PC-3 (cell line): ENCODE measurements at regions not wholly inside any gene's neighbourhood (a gene's known extent, or its start where the extent isn't known, plus 50 kb on each side); places are given as distances from the start of the nearest gene placed in this dataset.
"Not testable (repeated sequence)": the region's sequence is repeated elsewhere in the genome, so short reads cannot be mapped to it uniquely, and the experiment has no call there.

Experiments
- ATAC-seq: fragments of 200-7000 bp; cut with Tn5 transposase; 2 replicates; pipeline ENCODE4 v1.9.1; 2020; ENCODE audit warnings: mild to moderate bottlenecking, moderate library complexity
- BruUV-seq: library from RNA; stranded (reverse); fragments of 400-500 nt; replicated peaks from 2 replicates; lab custom pipeline; 2021; lab: Mats Ljungman, UMichigan
- CTCF ChIA-PET: fragments of 300-600 bp; sonication (Branson Sonifier 250); formaldehyde crosslinking; loops from one replicate; lab custom pipeline; 2022; ENCODE audit warnings: antibody characterized with exemption; lab: Charles Lee
- POLR2A ChIA-PET: fragments of 300-600 bp; sonication (Branson Sonifier 250); formaldehyde crosslinking; loops from one replicate; lab custom pipeline; 2022; ENCODE audit warnings: antibody characterized with exemption; ENCODE audit not compliant: unreplicated experiment; lab: Charles Lee
- DNase-seq: peaks from one replicate; pipeline ENCODE4 v3.0.0-alpha.2; 2015
- H2AFZ ChIP-seq: fragments of 300-600 bp; sonication (generic); 2 replicates; pipeline ENCODE4 v1.6.0; 2016; ENCODE audit warnings: antibody characterized with exemption, low read length
- H3F3A ChIP-seq: fragments of 300-600 bp; sonication (generic); one replicate; pipeline ENCODE4 v1.6.0; 2017; ENCODE audit warnings: antibody characterized with exemption, low read length, control low read depth, mild to moderate bottlenecking; ENCODE audit not compliant: unreplicated experiment
- H3K27ac ChIP-seq: fragments of 300-600 bp; sonication (generic); 2 replicates; pipeline ENCODE4 v1.5.1; 2016; ENCODE audit warnings: mild to moderate bottlenecking, low read length
- H3K27me3 ChIP-seq: fragments of 300-600 bp; sonication (generic); 2 replicates; pipeline ENCODE4 v1.6.1; 2016; ENCODE audit warnings: low read length, mixed read lengths
- H3K36me3 ChIP-seq: fragments of 300-600 bp; sonication (generic); 2 replicates; pipeline ENCODE4 v1.6.1; 2016; ENCODE audit warnings: low read depth, mixed run types, low read length, mixed read lengths
- H3K4me1 ChIP-seq: fragments of 300-600 bp; sonication (generic); 2 replicates; pipeline ENCODE4 v1.5.1; 2016; ENCODE audit warnings: low read length; ENCODE audit not compliant: insufficient read depth
- H3K4me2 ChIP-seq: fragments of 300-600 bp; sonication (generic); 2 replicates; pipeline ENCODE4 v1.6.0; 2016; ENCODE audit warnings: low read length
- H3K4me3 ChIP-seq: fragments of 300-600 bp; sonication (generic); 2 replicates; pipeline ENCODE4 v1.5.1; 2016; ENCODE audit warnings: mild to moderate bottlenecking, low read length, mixed read lengths
- H3K79me2 ChIP-seq: fragments of 300-600 bp; sonication (generic); 2 replicates; pipeline ENCODE4 v1.6.1; 2017; ENCODE audit warnings: low read length, mixed read lengths
- H3K9ac ChIP-seq: fragments of 300-600 bp; sonication (generic); 2 replicates; pipeline ENCODE4 v1.6.0; 2016; ENCODE audit warnings: mild to moderate bottlenecking, low read length
- H3K9me2 ChIP-seq: fragments of 300-600 bp; sonication (generic); replicated peaks from 2 replicates; pipeline ENCODE4 v1.6.1; 2016; ENCODE audit warnings: mixed run types, low read length, mixed read lengths
- H3K9me3 ChIP-seq: fragments of 300-600 bp; sonication (generic); 2 replicates; pipeline ENCODE4 v1.6.1; 2016; ENCODE audit warnings: low read length, mixed read lengths
- H4K20me1 ChIP-seq: fragments of 300-600 bp; sonication (generic); 2 replicates; pipeline ENCODE4 v1.6.1; 2016; ENCODE audit warnings: low read length, mixed read lengths
- CTCF ChIP-seq: fragments of 300-600 bp; sonication (generic); conservative IDR thresholded peaks from 2 replicates; pipeline ENCODE4 v1.5.1; 2017; ENCODE audit warnings: antibody characterized with exemption, low read depth, mild to moderate bottlenecking, low read length
- EZH2 ChIP-seq: fragments of 300-600 bp; sonication (generic); IDR thresholded peaks from one replicate; pipeline ENCODE4 v1.6.1; 2017; ENCODE audit warnings: antibody characterized with exemption, mild to moderate bottlenecking, low read length; ENCODE audit not compliant: unreplicated experiment
- EZH2phosphoT487 ChIP-seq: fragments of 300-600 bp; sonication (generic); IDR thresholded peaks from 2 replicates; pipeline ENCODE4 v1.6.1; 2018; ENCODE audit warnings: mild to moderate bottlenecking, antibody characterized with exemption, low read length, borderline replicate concordance
- intact Hi-C: fragments of 100-400 bp; cut with micrococcal nuclease; formaldehyde crosslinking; loops from 2 replicates; pipeline ENCODE4 v1.9.0; 2023

GRCh38 chr9:22657713-22658112 is 211.1 kb downstream of the DMRTA1 start:
- CTCF ChIA-PET: no interaction called here
- no peak for ATAC-seq
- POLR2A ChIA-PET: no interaction called here
- Histone ChIP-seq H3K4me2 (no peak overlapping the region), H2AFZ (no peak overlapping the region), H3F3A (no peaks in the 10 kb centered on the region), H4K20me1 (no peaks in the 10 kb centered on the region), H3K4me3 (no peak overlapping the region), H3K36me3 (no peaks in the 10 kb centered on the region), H3K9me3 (no peaks in the 10 kb centered on the region), H3K79me2 (no peaks in the 10 kb centered on the region), H3K27ac (no peak overlapping the region), H3K9me2 (no peaks in the 10 kb centered on the region), H3K4me1 (no peaks in the 10 kb centered on the region), H3K9ac (no peak overlapping the region), H3K27me3 (no peaks in the 10 kb centered on the region)
- intact Hi-C loops: no loop called here
- BruUV-seq: no TSS peak
- DNase-seq: no peak
- TF ChIP-seq CTCF: no peak
- no peak for TF ChIP-seq EZH2

GRCh38 chr9:22658484-22658883 is 211.9 kb downstream of the DMRTA1 start:
- POLR2A ChIA-PET, H3K4me1 ChIP-seq, BruUV-seq, H3K27me3 ChIP-seq, H3F3A ChIP-seq, H2AFZ ChIP-seq, CTCF ChIA-PET, H3K79me2 ChIP-seq, H3K9ac ChIP-seq, H3K4me3 ChIP-seq, H4K20me1 ChIP-seq, H3K4me2 ChIP-seq, H3K9me3 ChIP-seq, H3K27ac ChIP-seq, ATAC-seq, H3K9me2 ChIP-seq, H3K36me3 ChIP-seq, intact Hi-C loops, DNase-seq: not testable (repeated sequence)

GRCh38 chr9:22682536-22682935 is 235.9 kb downstream of the DMRTA1 start:
- POLR2A ChIA-PET: no interaction called here

More at GRCh38 chr9:22682536-22682935, 235.9 kb downstream of the DMRTA1 start:
- no peaks in the 10 kb centered on the region for H3K9me3 ChIP-seq
- no peaks in the 10 kb centered on the region for H3K36me3 ChIP-seq
- DNase-seq: peak; percentile 59
- H4K20me1 ChIP-seq: no peaks in the 10 kb centered on the region
- CTCF ChIA-PET: no interaction called here
- TF ChIP-seq EZH2: no peak
- no peak for TF ChIP-seq EZH2phosphoT487
- TF ChIP-seq CTCF: no peak
- intact Hi-C loops: no loop called here
- H3F3A ChIP-seq: peaks cover 3% of the 10 kb centered on the region
- H3K4me1 ChIP-seq: peaks cover 26% of the 10 kb centered on the region
- BruUV-seq: no TSS peak
- H2AFZ ChIP-seq: no peak overlapping the region
- peak overlapping the region; percentile 94 for H3K27ac ChIP-seq
- peak overlapping the region; percentile 20; the same call in 1 of the 2 replicates for H3K4me3 ChIP-seq
- peak; percentile 17 for ATAC-seq
- H3K9ac ChIP-seq: peak overlapping the region; percentile 61
- H3K79me2 ChIP-seq: no peaks in the 10 kb centered on the region
- H3K4me2 ChIP-seq: peak overlapping the region; percentile 67
- H3K9me2 ChIP-seq: no peaks in the 10 kb centered on the region
- H3K27me3 ChIP-seq: no peaks in the 10 kb centered on the region
